HepG2 (cell line): ENCODE measurements at regions not wholly inside any gene's neighbourhood (a gene's known extent, or its start where the extent isn't known, plus 50 kb on each side); places are given as distances from the start of the nearest gene placed in this dataset.

Source experiments
- ATAC-seq: fragments of 200-7000 bp; cut with Tn5 transposase; 3 replicates; pipeline ENCODE4 v1.9.1; 2020; ENCODE audit warnings: mild to moderate bottlenecking, moderate library complexity
- BruUV-seq: library from RNA; stranded (reverse); fragments of 400-500 nt; replicated peaks from 2 replicates; lab custom pipeline; 2021; lab: Mats Ljungman, UMichigan
- CTCF ChIA-PET: fragments of 300-600 bp; formaldehyde crosslinking; extraction: SDS; loops from one replicate; lab custom pipeline; 2021; ENCODE audit warnings: low total read pairs, inconsistent platforms, low intra/inter-chr PET ratio; lab: Yijun Ruan, JAX
- POLR2A ChIA-PET: fragments of 350-600 bp; sonication (Branson Sonifier 250); formaldehyde crosslinking; loops from one replicate; lab custom pipeline; 2020; ENCODE audit warnings: antibody characterized with exemption, inconsistent platforms; lab: Yijun Ruan, JAX
- DNase-seq: peaks from one replicate; pipeline ENCODE4 v3.0.0-alpha.2; 2015; ENCODE audit warnings: low spot score
- FAIRE-seq: peaks from 3 replicates; lab custom pipeline; 2011; peaks lifted over from hg19 to GRCh38; lab: Jason Lieb, UNC
- H2AFZ ChIP-seq: one replicate; pipeline ENCODE4 v1.6.1; 2011; ENCODE audit warnings: low read length, inconsistent platforms
- H3K27ac ChIP-seq: fragments of 300-600 bp; 3 replicates; pipeline ENCODE4 v1.8.0; 2011; ENCODE audit warnings: mixed run types, mild to moderate bottlenecking, mixed read lengths, low read length, inconsistent platforms; ENCODE audit not compliant: insufficient read depth; ENCODE audit errors: extremely low read length
- H3K27me3 ChIP-seq, 2 experiments: fragments of 200-600 bp in 1 of 2; 2 replicates in 1 of 2; 3 replicates in 1 of 2; pipeline versions ENCODE4 v1.6.0 to v1.8.0; 2011; ENCODE audit warnings: low read length in 2 of 2, mild to moderate bottlenecking in 2 of 2, moderate library complexity in 2 of 2, inconsistent platforms in 1 of 2; ENCODE audit not compliant: insufficient read depth in 2 of 2, control insufficient read depth in 1 of 2
- H3K36me3 ChIP-seq, 2 experiments: fragments of 200-600 bp in 1 of 2; replicated peaks in 1 of 2; 2 replicates in 1 of 2; 3 replicates in 1 of 2; pipeline versions ENCODE4 v1.5.1 to v1.8.0; 2011; ENCODE audit warnings: low read length in 2 of 2, inconsistent platforms in 1 of 2; ENCODE audit not compliant: insufficient read depth in 2 of 2, control insufficient read depth in 1 of 2
- H3K4me1 ChIP-seq: 2 replicates; pipeline ENCODE4 v1.5.1; 2012; ENCODE audit warnings: low read length, inconsistent platforms; ENCODE audit not compliant: insufficient read depth
- H3K4me2 ChIP-seq: 2 replicates; pipeline ENCODE4 v1.6.0; 2011; ENCODE audit warnings: low read depth, low read length, inconsistent platforms
- H3K4me3 ChIP-seq, 3 experiments: fragments of 200-600 bp in 1 of 3; sonication (generic), shearing (Covaris generic) in 1 of 3; replicated peaks in 1 of 3; 2 replicates each; pipeline ENCODE4 v1.5.1; 2011 to 2016; ENCODE audit warnings: low read length in 3 of 3, inconsistent platforms in 2 of 3, low read depth in 2 of 3, mild to moderate bottlenecking in 2 of 3, control low read depth in 1 of 3, mixed read lengths in 1 of 3; ENCODE audit not compliant: insufficient read depth in 1 of 3
- H3K79me2 ChIP-seq: one replicate; pipeline ENCODE4 v1.6.1; 2011; ENCODE audit warnings: low read length, inconsistent platforms; ENCODE audit not compliant: insufficient read depth
- H3K9ac ChIP-seq: 2 replicates; pipeline ENCODE4 v1.6.0; 2011; ENCODE audit warnings: mild to moderate bottlenecking, low read depth, low read length, inconsistent platforms; ENCODE audit not compliant: insufficient read depth
- H3K9me3 ChIP-seq: 2 replicates; pipeline ENCODE4 v1.5.1; 2012; ENCODE audit warnings: mild to moderate bottlenecking, low read length
- H4K20me1 ChIP-seq: 2 replicates; pipeline ENCODE4 v1.6.0; 2011; ENCODE audit warnings: inconsistent platforms, mild to moderate bottlenecking, low read length, moderate library complexity; ENCODE audit not compliant: insufficient read depth
- SP2 ChIP-seq: sonication (generic); formaldehyde crosslinking; IDR thresholded peaks from 2 replicates; pipeline ENCODE4 v1.5.1; 2020; ENCODE audit warnings: mild to moderate bottlenecking, missing genetic modification reagents
- SP5 ChIP-seq: IDR thresholded peaks from 2 replicates; pipeline ENCODE4 v1.6.1; 2016; ENCODE audit warnings: low read depth, borderline replicate concordance
- SPEN ChIP-seq: sonication (generic); formaldehyde crosslinking; IDR thresholded peaks from 2 replicates; pipeline ENCODE4 v1.5.1; 2020; ENCODE audit warnings: low read depth, mild to moderate bottlenecking, missing genetic modification reagents
- ZNF230 ChIP-seq: sonication (generic); formaldehyde crosslinking; IDR thresholded peaks from 2 replicates; pipeline ENCODE4 v1.4.0; 2020; ENCODE audit warnings: mild to moderate bottlenecking, missing genetic modification reagents
- ZSCAN12 ChIP-seq: sonication (generic); formaldehyde crosslinking; IDR thresholded peaks from 2 replicates; pipeline ENCODE4 v1.9.0; 2021; ENCODE audit warnings: mild to moderate bottlenecking, missing genetic modification reagents
- WGBS: methylation state at CpG from one replicate; pipeline ENCODE4 v1.1.6; 2017; ENCODE audit warnings: low lambda C conversion rate; 5-methylcytosine and 5-hydroxymethylcytosine counted together
- in situ Hi-C: cut with HindIII; loops from 2 replicates; pipeline ENCODE4 v1.10.0; 2017; ENCODE audit warnings: low pct_unique_long_range_greater_than_20kb; ENCODE audit not compliant: extremely low pct_ligation_motif_present
- intact Hi-C: fragments of 100-400 bp; cut with micrococcal nuclease; formaldehyde crosslinking; loops from one replicate; pipeline ENCODE4 v1.10.0; 2022; ENCODE audit not compliant: unreplicated experiment

DNA sequence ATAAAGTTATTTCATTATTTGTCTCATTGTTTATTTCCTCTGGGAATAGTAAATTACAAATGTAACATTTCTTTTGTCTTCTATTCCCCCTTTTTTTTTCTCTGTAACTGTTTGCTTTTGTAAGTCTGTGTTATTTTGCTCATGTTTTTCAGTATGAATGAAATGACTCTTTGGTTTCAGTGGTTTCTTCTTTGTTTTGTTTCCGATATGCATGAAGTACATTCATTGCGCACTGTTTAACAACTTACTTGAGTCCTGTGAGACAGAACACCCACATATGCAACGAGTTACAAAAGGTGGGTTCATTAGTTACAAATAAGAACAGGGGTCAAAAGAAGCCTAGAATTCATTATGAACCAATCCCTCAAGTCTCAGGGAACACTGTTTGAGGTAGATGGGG, 175.0 kb upstream of the UGT8 start:
- intact Hi-C loops (no loop called here), in situ Hi-C loops (no loop called here)
- ATAC-seq (no peak), DNase-seq (no peak), FAIRE-seq (no peak)
- Histone ChIP-seq H3K9me3 (no peaks in the 10 kb centered on the region), H3K79me2 (no peaks in the 10 kb centered on the region), H3K4me1 (no peaks in the 10 kb centered on the region), H3K36me3 (no peaks in the 10 kb centered on the region), H3K27me3 (no peaks in the 10 kb centered on the region), H4K20me1 (no peaks in the 10 kb centered on the region), H3K4me3 (no peak overlapping the region), H3K9ac (no peak overlapping the region), H3K4me2 (no peak overlapping the region), H2AFZ (no peak overlapping the region), H3K27ac (no peak overlapping the region)
- ChIA-PET CTCF (no interaction called here), POLR2A (no interaction called here)
- WGBS = 31% methylated on average over 3 of the region's 3 CpGs
- BruUV-seq = no TSS peak
- no peak for TF ChIP-seq ZNF230 (CRISPR knock-in tag)
- TF ChIP-seq SP5 = no peak
- no peak for TF ChIP-seq SP2 (CRISPR knock-in tag)

DNA sequence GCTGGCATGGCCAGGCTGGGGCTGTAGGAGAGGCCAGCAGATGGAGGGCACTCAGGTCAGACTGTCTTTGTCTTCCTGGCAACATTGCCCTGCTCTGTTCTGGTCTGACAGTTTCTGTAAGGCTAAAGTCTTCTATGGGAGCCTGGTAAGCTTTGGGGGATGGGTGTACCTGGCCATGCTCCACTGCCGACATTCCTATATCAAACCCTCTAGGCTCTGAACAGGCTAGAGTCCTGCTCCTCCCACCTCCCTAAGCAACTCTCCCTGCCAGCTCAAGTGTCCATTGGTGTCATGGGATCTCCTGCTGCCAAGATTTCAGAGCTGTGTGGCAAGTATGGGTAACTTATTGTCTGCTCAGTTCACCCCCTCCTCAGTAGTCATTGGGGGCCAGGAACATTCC, 163.5 kb upstream of the UGT8 start:
- no peaks in the 10 kb centered on the region for H3K27me3 ChIP-seq
- POLR2A ChIA-PET = no interaction called here
- TF ChIP-seq SPEN (CRISPR knock-in tag) (no peak), ZSCAN12 (no peak), SP2 (CRISPR knock-in tag) (no peak)
- intact Hi-C loops (no loop called here), in situ Hi-C loops (no loop called here)
- ATAC-seq (no peak), DNase-seq (no peak), FAIRE-seq (no peak)
- no TSS peak for BruUV-seq
- no peaks in the 10 kb centered on the region for H3K4me1 ChIP-seq
- H4K20me1 ChIP-seq = no peaks in the 10 kb centered on the region
- no peak overlapping the region for H3K4me3 ChIP-seq
- WGBS = 0% methylated on average over 1 of the region's 1 CpG
- H2AFZ ChIP-seq = no peak overlapping the region
- no peak overlapping the region for H3K9ac ChIP-seq
- no peak overlapping the region for H3K4me2 ChIP-seq
- peaks cover 6% of the 10 kb centered on the region; the same call in 1 of the 2 replicates for H3K9me3 ChIP-seq
- H3K27ac ChIP-seq = no peak overlapping the region
- CTCF ChIA-PET = no interaction called here
- no peaks in the 10 kb centered on the region for H3K36me3 ChIP-seq
- H3K79me2 ChIP-seq = no peaks in the 10 kb centered on the region
